ENCODE measurements at regions not wholly inside any gene's neighbourhood (a gene's known extent, or its start where the extent isn't known, plus 50 kb on each side); places are given as distances from the start of the nearest gene placed in this dataset.

DNA sequence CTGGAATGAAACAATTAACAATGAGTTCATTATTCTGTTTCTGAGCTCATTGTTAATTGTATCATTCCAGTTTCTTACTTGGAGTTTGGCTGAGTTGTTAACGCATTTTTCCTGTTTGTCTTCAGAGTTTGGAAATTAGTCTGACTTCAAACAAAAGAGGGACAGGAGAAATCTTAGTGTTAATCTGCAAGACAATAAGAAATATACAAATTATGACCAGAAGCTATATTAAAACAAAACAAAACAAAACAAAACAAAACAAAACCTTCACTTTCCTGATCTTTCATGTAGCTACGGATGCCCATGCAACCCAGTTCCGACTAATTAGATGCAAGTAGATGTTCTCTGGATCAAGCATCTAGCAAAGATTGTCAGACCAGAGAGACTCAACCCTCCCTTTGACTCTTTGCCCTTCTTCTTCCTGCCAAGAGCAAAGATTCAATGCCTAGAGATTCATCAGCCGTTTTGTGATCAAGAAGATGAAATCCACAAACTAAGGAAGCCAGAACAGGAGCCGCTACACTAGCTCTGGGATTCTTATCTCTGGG lies 686.2 kb upstream of the FSHR start:
- Mint-ChIP-seq H3K4me3 (no peak overlapping the region), H3K4me1 (ENCODE audit: low read depth) (no peaks in the 10 kb centered on the region), H3K27me3 (no peaks in the 10 kb centered on the region), H3K27ac (no peak overlapping the region), H3K9me3 (peaks cover 2% of the 10 kb centered on the region), H3K36me3 (ENCODE audit: low read depth) (no peaks in the 10 kb centered on the region)
- ATAC-seq = no peak
- TF ChIP-seq, protein P1, sequence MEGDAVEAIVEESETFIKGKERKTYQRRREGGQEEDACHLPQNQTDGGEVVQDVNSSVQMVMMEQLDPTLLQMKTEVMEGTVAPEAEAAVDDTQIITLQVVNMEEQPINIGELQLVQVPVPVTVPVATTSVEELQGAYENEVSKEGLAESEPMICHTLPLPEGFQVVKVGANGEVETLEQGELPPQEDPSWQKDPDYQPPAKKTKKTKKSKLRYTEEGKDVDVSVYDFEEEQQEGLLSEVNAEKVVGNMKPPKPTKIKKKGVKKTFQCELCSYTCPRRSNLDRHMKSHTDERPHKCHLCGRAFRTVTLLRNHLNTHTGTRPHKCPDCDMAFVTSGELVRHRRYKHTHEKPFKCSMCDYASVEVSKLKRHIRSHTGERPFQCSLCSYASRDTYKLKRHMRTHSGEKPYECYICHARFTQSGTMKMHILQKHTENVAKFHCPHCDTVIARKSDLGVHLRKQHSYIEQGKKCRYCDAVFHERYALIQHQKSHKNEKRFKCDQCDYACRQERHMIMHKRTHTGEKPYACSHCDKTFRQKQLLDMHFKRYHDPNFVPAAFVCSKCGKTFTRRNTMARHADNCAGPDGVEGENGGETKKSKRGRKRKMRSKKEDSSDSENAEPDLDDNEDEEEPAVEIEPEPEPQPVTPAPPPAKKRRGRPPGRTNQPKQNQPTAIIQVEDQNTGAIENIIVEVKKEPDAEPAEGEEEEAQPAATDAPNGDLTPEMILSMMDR (IDR thresholded peaks at IDR 0.05) = no peak
- ChIA-PET POLR2A (no interaction called here), CTCF (no interaction called here)
- no peak for DNase-seq
- intact Hi-C loops (cut with micrococcal nuclease) = no loop called here

GRCh38 chr2:49839818-49840217 lies 685.5 kb upstream of the FSHR start:
- Mint-ChIP-seq H3K4me1 (ENCODE audit: low read depth) (no peaks in the 10 kb centered on the region), H3K9me3 (peaks cover 2% of the 10 kb centered on the region), H3K27me3 (no peaks in the 10 kb centered on the region), H3K4me3 (no peak overlapping the region), H3K36me3 (ENCODE audit: low read depth) (no peaks in the 10 kb centered on the region), H3K27ac (no peak overlapping the region)
- CTCF ChIA-PET = no interaction called here
- no peak for DNase-seq
- intact Hi-C loops (cut with micrococcal nuclease) = no loop called here
- TF ChIP-seq, protein P1 (IDR thresholded peaks at IDR 0.05) = no peak
- POLR2A ChIA-PET = interaction anchor here (0.5 kb wide), 1 partner anchor 470 kb away, joined by 3 read pairs; no protein-coding TSS in a partner anchor
- ATAC-seq = no peak

DNA sequence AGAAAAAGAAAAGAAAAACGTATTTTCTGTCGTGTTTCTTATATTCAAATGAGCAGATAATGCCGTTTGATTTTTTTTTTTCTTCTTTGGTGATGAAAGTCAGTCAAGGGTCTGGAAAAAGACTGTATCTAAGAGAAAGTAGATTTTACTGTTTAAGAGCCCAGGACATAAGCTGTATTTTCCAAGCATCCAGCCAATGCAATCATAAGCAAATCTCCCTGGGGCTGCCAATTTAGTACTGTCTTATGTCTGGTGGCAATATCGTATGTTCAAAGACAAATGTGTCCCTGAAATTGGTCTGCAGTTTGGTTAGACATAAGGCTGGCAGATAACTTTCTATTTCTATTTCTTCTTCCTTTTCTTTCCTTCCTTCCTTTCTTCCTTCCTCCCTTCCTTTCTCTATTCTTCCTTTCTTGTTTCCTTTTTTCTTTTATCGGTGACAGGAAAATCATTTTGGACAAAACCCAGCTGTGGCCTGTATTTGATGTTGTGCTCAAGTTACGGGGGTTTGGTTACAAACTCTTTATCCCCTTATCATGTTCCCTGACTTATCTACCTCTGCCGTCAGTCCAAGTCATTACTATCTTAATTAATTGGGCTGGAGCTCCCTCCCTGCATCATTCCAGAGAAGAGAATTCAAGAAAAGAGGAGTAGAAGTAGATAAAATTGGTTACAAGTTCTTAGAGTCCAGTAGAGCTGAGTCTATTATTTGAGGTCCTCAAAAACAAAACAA lies 683.4 kb upstream of the FSHR start:
- Mint-ChIP-seq H3K4me1 (ENCODE audit: low read depth) (no peaks in the 10 kb centered on the region), H3K27me3 (no peaks in the 10 kb centered on the region), H3K36me3 (ENCODE audit: low read depth) (no peaks in the 10 kb centered on the region), H3K9me3 (no peaks in the 10 kb centered on the region), H3K27ac (no peak overlapping the region), H3K4me3 (no peak overlapping the region)
- ChIA-PET POLR2A (no interaction called here), CTCF (no interaction called here)
- TF ChIP-seq, protein P1 (IDR thresholded peaks at IDR 0.05) = no peak
- intact Hi-C loops (cut with micrococcal nuclease) = no loop called here
- no peak for ATAC-seq
- no peak for DNase-seq

DNA sequence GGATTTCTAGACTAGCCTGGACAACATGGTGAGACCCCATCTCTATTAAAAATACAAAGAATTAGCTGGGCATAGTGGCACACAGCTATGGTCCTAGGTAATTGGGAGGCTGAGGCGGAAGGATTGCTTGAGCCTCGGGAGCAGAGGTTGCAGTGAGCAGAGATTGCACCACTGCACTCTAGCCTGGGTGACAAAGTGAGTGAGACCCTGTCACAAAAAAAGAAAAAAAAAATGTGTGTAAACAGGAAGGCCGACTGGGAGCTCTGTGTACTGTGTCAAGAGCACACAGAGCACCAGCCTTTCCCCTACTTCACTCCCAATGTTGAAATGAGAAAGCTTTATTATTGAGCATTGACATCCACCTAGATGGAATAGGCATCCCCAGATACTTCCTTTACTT lies 681.7 kb upstream of the FSHR start:
- Mint-ChIP-seq H3K27ac (no peak overlapping the region), H3K4me1 (ENCODE audit: low read depth) (no peaks in the 10 kb centered on the region), H3K27me3 (no peaks in the 10 kb centered on the region), H3K9me3 (no peaks in the 10 kb centered on the region), H3K36me3 (ENCODE audit: low read depth) (no peaks in the 10 kb centered on the region), H3K4me3 (no peak overlapping the region)
- CTCF ChIA-PET = no interaction called here
- TF ChIP-seq, protein P1 (IDR thresholded peaks at IDR 0.05) = no peak
- DNase-seq (no peak), ATAC-seq (no peak)
- intact Hi-C loops (cut with micrococcal nuclease) = no loop called here
- POLR2A ChIA-PET = no interaction called here

DNA sequence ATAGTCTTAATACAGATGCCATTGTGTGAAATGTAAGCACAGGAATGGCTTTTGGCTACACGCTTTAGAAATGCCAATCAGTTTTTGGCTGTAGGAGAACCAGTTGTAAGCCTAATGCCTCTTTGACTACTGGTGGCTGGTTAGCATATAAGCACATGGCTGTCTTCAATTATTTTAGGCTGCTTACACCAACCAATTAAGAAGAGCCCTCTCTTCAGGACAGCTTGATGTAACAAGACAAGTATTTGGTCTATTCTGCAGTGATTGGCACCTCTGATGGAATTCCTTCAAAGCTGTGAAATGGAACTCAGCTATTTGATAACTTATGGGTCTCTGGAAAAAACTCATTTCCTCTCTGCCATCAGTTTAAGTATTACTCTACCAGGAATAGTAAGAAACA lies 680.1 kb upstream of the FSHR start:
- Mint-ChIP-seq H3K4me3 (no peak overlapping the region), H3K27me3 (no peaks in the 10 kb centered on the region), H3K9me3 (no peaks in the 10 kb centered on the region), H3K4me1 (ENCODE audit: low read depth) (no peaks in the 10 kb centered on the region), H3K27ac (no peak overlapping the region), H3K36me3 (ENCODE audit: low read depth) (no peaks in the 10 kb centered on the region)
- DNase-seq (no peak), ATAC-seq (no peak)
- ChIA-PET POLR2A (no interaction called here), CTCF (no interaction called here)
- TF ChIP-seq, protein P1 (IDR thresholded peaks at IDR 0.05) = no peak
- intact Hi-C loops (cut with micrococcal nuclease) = no loop called here

Data from activated CD8-positive, alpha-beta T cell treated with anti-CD3 and anti-CD28 coated beads for 36 hours (primary cell).